Tongue (tissue), 1 donor: ENCODE measurements at regions not wholly inside any gene's neighbourhood (a gene's known extent, or its start where the extent isn't known, plus 50 kb on each side); places are given as distances from the start of the nearest gene placed in this dataset.

Source experiments
- DNase-seq: peaks from one replicate; pipeline ENCODE4 v3.0.0-alpha.2; 2015

DNA sequence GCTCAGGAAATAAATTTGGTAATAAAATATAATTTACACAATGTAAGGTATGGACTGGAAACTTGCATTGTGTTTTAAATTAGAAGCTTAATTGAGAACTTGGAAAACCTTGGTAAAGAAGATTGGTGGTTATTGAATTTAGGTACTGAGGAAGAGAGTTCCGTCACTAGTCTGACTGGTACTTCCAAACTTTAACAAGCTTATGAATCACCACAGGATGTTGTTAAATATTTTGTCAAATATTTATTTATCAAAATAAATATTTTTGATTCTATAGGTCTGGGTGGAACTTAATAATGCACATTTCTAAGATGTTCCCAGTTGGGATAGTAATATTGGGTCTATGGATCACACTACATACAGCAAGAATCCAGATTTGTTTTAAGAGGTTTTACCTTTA, 992.2 kb downstream of the ARAP2 start:
- DNase-seq = no peak

GRCh38 chr4:35252866-35253265, 991.4 kb downstream of the ARAP2 start:
- DNase-seq = no peak

GRCh38 chr4:35253331-35253730, 991.0 kb downstream of the ARAP2 start:
- DNase-seq = no peak

DNA sequence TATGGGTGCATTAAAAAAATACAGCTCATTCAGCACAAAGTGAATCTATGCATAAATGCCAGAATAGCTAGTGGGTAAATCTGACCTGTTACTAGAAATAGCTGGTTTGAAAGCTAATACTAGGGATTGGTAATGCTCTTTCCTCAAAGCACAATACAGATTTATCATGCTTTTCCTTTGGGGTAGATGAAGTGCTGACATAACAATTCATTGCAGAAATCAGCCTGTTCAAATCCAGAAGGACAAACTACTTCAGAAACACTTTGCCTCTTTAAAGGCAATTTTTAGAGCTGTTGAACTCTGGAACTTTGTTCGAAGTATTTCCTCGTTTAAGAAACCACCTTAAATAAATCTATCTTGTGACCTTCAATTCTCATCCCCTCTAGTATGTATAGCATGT, 957.9 kb downstream of the ARAP2 start:
- no peak for DNase-seq

GRCh38 chr4:35300996-35301774, 943.1 kb downstream of the ARAP2 start:
- DNase-seq = no peak

DNA sequence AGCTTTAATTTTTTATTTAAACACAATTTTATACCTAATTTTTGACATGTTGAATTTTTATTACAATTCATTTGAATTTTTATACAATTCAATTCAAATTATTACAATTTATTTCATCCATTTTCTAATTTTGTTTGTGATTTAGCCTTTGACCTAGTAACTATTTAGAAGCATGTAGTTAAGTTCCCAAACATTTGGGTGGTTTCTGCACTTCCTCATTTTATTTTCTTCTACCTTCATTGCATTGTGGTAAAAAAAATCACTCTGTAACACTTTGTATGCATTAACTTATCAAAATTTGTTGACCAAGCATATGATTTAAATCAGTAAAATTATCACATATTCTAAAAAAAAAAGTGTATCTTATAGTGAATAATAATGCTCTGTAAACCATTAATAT, 928.9 kb downstream of the ARAP2 start:
- no peak for DNase-seq

DNA sequence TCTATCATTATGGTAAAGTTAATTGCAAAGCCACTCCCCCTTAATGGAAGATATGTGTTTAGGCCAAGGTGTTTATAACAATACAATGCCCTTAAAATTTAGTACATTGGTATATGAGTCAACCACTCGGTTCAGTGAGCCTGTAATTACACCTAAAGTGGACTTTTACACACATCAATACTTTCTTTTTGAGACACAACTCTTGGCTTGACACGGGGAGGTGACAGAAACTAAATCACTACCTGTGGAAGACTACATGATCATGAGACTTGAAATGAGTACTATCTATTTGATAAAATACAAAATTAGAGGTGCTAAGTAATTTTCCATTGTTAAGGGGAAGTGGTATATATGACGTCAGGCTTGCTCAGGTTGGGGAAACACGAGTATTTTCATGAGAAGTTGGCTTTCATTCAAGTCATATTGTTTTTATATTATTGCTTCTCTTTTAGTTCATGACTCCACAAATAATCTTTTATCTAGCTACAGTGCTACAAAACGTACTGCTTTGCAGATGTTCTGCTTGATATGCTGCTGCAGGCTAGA, 918.3 kb downstream of the ARAP2 start:
- no peak for DNase-seq

DNA sequence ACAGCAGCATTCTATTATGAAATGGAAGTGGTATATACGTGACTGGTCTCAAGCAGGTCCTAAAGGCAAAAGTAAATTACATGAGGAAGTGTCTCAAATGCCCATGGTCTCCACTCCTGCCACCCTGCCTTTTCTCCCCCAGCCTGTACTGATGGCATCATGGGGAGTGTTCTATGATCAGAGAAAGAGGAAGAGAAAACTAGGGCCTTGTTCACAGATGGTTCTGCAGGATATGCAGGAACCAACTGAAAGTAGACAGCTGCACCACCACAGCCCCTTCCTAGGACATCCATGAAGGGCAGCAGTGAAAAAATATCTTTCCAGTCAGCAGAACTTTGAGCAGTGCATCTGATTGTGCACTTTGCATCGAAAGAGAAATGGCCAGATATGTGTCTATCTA, 901.5 kb downstream of the ARAP2 start:
- DNase-seq = no peak

DNA sequence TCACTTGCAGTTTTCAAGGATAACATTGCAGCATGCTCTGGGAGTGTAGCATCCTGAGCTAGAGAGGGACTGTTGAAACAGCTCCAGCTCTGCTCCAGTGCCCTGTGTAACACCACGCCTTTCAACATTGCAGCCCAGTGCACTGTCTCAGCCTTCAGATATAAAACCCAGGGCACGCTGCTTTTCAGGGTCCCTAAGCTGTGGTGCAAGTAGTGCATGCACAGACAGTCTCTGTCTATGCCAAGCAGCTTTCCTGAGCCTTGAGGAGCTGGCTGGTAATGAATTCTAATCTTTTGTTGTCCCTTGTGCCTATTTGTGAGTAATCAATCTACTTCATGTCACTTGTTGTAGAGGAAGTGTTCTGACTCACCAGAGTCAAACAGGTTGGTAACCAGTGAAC, 897.0 kb downstream of the ARAP2 start:
- DNase-seq = no peak

GRCh38 chr4:35358001-35358584, 886.2 kb downstream of the ARAP2 start:
- peak; percentile 11 for DNase-seq

GRCh38 chr4:35364321-35364870, 879.9 kb downstream of the ARAP2 start:
- DNase-seq = no peak

DNA sequence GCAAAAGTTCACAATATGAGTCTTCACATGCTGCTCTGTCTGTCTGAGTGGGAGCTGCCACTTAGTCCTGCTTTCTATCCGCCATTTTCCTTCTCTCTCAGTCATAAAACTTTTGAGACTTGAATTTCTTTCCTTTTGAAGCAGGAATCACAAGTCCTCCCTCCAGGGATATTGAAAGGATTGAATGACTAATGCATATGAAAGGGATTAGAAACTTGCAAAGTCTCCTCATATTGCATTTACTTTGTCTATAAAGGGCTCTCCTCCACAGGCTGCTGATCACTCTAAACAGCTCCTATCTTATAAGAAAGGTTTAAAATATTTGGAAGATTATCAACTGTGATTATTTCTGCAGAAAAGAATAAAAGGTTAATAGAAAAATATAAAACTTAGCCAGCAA, 879.1 kb downstream of the ARAP2 start:
- no peak for DNase-seq

DNA sequence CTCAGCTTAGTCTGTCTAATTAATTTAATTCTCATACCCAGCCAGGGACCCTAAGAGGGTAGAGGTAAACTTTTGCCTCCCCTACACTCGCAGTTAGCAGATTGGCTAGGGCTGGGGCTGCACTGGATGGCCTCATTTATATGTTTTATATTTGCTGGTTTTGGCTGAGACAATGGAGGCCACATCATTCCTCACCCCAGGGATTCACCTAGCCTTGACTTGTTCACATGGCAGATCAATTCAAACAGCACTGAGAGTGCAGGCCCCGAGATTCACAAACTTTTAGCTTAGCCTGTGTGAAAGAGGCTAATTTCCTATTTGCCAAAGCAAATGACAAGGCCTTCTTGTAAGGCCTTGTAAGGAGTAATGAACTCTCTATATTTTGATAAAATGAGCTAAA, 844.4 kb downstream of the ARAP2 start:
- DNase-seq = no peak

DNA sequence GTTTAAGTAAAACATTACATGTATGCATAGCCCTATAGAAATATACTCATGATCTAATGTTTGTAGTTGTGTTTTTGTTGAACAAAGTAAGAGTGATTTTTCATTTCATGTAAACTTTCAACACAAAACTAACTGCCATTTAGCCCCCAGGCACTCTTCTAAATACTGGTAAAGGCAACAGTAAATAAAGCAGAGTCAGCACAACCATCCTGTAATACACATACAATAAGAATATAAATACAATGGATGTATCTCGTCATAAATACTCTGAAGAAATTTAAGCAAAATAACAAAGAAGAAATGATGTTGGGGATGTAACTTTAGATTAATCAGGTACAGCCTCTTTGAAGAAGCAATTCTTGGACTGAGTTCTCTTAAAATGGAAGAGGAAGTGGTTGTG, 821.2 kb downstream of the ARAP2 start:
- no peak for DNase-seq

- DNase-seq = no peak
Measured at GRCh38 chr4:35447474-35447873, 796.8 kb downstream of the ARAP2 start.

GRCh38 chr4:35459045-35459444, 785.3 kb downstream of the ARAP2 start:
- no peak for DNase-seq

- DNase-seq = no peak
Measured at GRCh38 chr4:35461931-35462659, 782.2 kb downstream of the ARAP2 start.

DNA sequence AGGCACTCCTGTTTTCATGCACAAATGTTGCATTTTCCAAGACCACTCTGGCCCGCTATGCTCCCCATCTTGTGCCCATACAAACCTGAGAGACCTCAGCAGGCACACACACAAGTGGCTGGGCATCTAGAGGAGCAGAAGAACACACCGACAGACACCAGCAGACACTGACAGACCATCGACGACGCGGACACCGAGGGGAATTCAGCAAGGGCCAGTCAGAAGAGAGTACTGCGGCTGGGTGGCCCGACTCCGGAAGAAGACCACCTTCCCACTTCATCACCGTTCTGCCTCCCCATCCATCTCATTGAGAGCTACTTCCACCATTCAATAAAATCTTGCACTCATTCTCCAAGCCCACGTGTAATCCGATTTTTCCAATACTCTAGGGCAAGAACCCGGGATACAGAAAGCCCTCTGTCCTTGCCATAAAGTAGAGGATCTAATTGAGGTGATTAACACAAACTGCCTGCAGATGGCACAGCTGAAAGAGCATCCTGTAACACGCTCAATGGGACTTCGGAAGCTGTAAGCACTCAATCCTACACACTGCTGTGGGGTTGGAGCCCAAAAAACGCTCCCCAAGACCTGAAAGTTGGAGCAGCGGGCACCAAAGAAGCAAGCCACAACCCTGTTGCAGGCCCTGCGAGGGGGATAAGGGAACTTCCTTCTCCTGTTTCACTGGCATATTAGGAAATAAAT, 780.9 kb downstream of the ARAP2 start:
- DNase-seq = no peak

DNA sequence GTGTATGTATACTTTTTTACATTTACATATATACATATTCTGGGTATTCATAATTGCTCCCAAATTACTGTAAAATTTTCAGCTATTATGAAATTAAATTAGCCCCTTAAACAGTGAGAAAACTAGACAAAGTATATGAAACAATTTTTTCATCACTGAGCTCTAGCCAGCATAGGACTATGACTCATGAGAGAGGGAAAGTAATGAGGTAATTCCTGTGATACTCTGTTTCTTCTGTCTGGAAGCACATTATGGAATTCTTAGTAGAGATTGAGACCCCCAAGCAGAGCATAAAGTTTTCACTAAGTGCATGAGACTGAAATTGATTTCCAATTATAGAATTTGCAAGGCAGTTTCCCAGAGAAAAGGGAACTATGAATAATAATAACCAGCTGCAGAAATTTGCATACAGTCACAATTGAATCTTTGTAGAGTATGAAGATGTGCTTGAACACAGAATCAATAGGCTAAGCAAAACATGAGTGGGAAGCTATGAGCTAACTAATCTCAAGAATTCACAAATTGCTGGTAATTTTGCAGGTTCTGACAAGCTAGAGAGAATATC, 779.3 kb downstream of the ARAP2 start:
- no peak for DNase-seq

- DNase-seq = no peak
Measured at GRCh38 chr4:35491093-35491492, 753.2 kb downstream of the ARAP2 start.

GRCh38 chr4:35493977-35494376, 750.3 kb downstream of the ARAP2 start:
- no peak for DNase-seq

- DNase-seq = no peak
Measured at GRCh38 chr4:35494955-35495354, 749.4 kb downstream of the ARAP2 start.
